HFFc6 (cell line): ENCODE measurements at regions not wholly inside any gene's neighbourhood (a gene's known extent, or its start where the extent isn't known, plus 50 kb on each side); places are given as distances from the start of the nearest gene placed in this dataset.
"Not testable (repeated sequence)": the region's sequence is repeated elsewhere in the genome, so short reads cannot be mapped to it uniquely, and the experiment has no call there.

Experiments used
- DNase-seq: peaks from one replicate; pipeline ENCODE4 v3.0.0-alpha.2; 2018
- H3K27ac Mint-ChIP-seq: 2 replicates; pipeline ENCODE4 v1.8.0; 2020; ENCODE audit warnings: mild to moderate bottlenecking, mixed read lengths
- H3K27me3 Mint-ChIP-seq: 2 replicates; pipeline ENCODE4 v1.8.0; 2021; ENCODE audit warnings: mild to moderate bottlenecking, moderate library complexity, mixed read lengths; ENCODE audit not compliant: insufficient read depth
- H3K36me3 Mint-ChIP-seq: 2 replicates; pipeline ENCODE4 v1.8.0; 2021; ENCODE audit warnings: low read depth, mixed read lengths
- H3K4me1 Mint-ChIP-seq: 2 replicates; pipeline ENCODE4 v1.8.0; 2020; ENCODE audit warnings: low read depth, mixed read lengths
- H3K4me3 Mint-ChIP-seq: 2 replicates; pipeline ENCODE4 v1.8.0; 2020; ENCODE audit warnings: mild to moderate bottlenecking, moderate library complexity, mixed read lengths
- H3K9me3 Mint-ChIP-seq: 2 replicates; pipeline ENCODE4 v1.8.0; 2020; ENCODE audit warnings: mild to moderate bottlenecking, mixed read lengths
- CTCF ChIP-seq: fragments of 200-600 bp; sonication (generic); IDR thresholded peaks from 2 replicates; pipeline ENCODE4 v1.5.0; 2021; ENCODE audit warnings: antibody characterized with exemption, mild to moderate bottlenecking

GRCh38 chr4:3936184-3936583 lies 170.0 kb downstream of the ADRA2C start:
- DNase-seq, result no peak
- TF ChIP-seq CTCF, result no peak
- Mint-ChIP-seq H3K9me3 (no peaks in the 10 kb centered on the region), H3K36me3 (no peaks in the 10 kb centered on the region), H3K4me1 (peaks cover 5% of the 10 kb centered on the region; the same call in 1 of the 2 replicates), H3K27me3 (no peaks in the 10 kb centered on the region), H3K27ac (peak overlapping the region; percentile 42), H3K4me3 (no peak overlapping the region)

GRCh38 chr4:3937849-3938562 lies 171.8 kb downstream of the ADRA2C start:
- H3K27me3 Mint-ChIP-seq, H3K27ac Mint-ChIP-seq, DNase-seq, H3K9me3 Mint-ChIP-seq, H3K36me3 Mint-ChIP-seq, H3K4me3 Mint-ChIP-seq: not testable (repeated sequence)
- H3K4me1 Mint-ChIP-seq, result peaks cover 19% of the 10 kb centered on the region

- not testable (repeated sequence) for H3K27ac Mint-ChIP-seq, DNase-seq, H3K9me3 Mint-ChIP-seq, H3K4me3 Mint-ChIP-seq, H3K36me3 Mint-ChIP-seq, H3K27me3 Mint-ChIP-seq
- H3K4me1 Mint-ChIP-seq, result peaks cover 22% of the 10 kb centered on the region
These were observed 172.5 kb downstream of the ADRA2C start for GRCh38 chr4:3938676-3939075.

GRCh38 chr4:3939954-3940591 lies 173.9 kb downstream of the ADRA2C start:
- not testable (repeated sequence) for H3K9me3 Mint-ChIP-seq, H3K27me3 Mint-ChIP-seq, DNase-seq, H3K27ac Mint-ChIP-seq, H3K36me3 Mint-ChIP-seq, H3K4me3 Mint-ChIP-seq
- peaks cover 22% of the 10 kb centered on the region for H3K4me1 Mint-ChIP-seq

GRCh38 chr4:3941735-3942522 lies 175.7 kb downstream of the ADRA2C start:
- DNase-seq, H3K36me3 Mint-ChIP-seq, H3K4me3 Mint-ChIP-seq, H3K9me3 Mint-ChIP-seq, H3K27me3 Mint-ChIP-seq, H3K27ac Mint-ChIP-seq: not testable (repeated sequence)
- peaks cover 22% of the 10 kb centered on the region for H3K4me1 Mint-ChIP-seq

GRCh38 chr4:3942569-3942971 lies 176.4 kb downstream of the ADRA2C start:
- not testable (repeated sequence) for H3K4me3 Mint-ChIP-seq, H3K27me3 Mint-ChIP-seq, H3K9me3 Mint-ChIP-seq, H3K36me3 Mint-ChIP-seq, H3K27ac Mint-ChIP-seq
- peak; percentile 80 for TF ChIP-seq CTCF
- peaks cover 20% of the 10 kb centered on the region for H3K4me1 Mint-ChIP-seq
- DNase-seq, result peak; percentile 51

GRCh38 chr4:3943051-3943450 lies 176.9 kb downstream of the ADRA2C start:
- not testable (repeated sequence) for DNase-seq, H3K9me3 Mint-ChIP-seq, H3K27ac Mint-ChIP-seq, H3K36me3 Mint-ChIP-seq, H3K4me3 Mint-ChIP-seq, H3K27me3 Mint-ChIP-seq
- peaks cover 20% of the 10 kb centered on the region for H3K4me1 Mint-ChIP-seq
